ENCODE measurements at regions not wholly inside any gene's neighbourhood (a gene's known extent, or its start where the extent isn't known, plus 50 kb on each side); places are given as distances from the start of the nearest gene placed in this dataset.

GRCh38 chr6:4459032-4459431 lies 317.2 kb upstream of the CDYL start:
- no peaks in the 10 kb centered on the region for H3K9me3 ChIP-seq (ENCODE audit: control insufficient read depth, insufficient read depth, low read length)

DNA sequence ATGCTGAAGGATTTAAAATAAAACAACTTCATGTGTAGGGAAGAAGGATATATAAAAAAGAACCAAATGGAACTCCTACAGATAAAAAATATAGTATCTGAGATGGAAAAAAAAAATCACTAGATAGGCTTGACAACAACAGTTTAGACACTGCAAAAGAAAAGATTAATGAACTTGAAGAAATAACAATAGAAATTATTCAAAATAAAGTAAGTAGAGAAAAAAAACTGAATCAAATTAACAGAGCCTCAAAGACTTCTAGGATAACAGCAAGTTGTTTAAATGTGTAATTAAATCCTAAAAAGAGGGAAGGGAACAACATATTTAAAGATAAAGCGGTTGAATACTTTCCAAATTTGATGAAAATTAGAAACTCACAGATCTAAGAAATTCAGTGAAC lies 316.3 kb upstream of the ECI2 start:
- H3K36me3 ChIP-seq (ENCODE audit: control insufficient read depth, insufficient read depth, low read length): no peaks in the 10 kb centered on the region
- no peaks in the 10 kb centered on the region for H3K27me3 ChIP-seq (ENCODE audit: control insufficient read depth, insufficient read depth, low read length)
- H3K4me1 ChIP-seq (ENCODE audit: control insufficient read depth, insufficient read depth, low read length): no peaks in the 10 kb centered on the region
- H3K9me3 ChIP-seq (ENCODE audit: control insufficient read depth, insufficient read depth, low read length): peaks cover 6% of the 10 kb centered on the region; the same call in 1 of the 2 replicates
- H3K9ac ChIP-seq (ENCODE audit: low read depth, low read length): no peak overlapping the region
- no peak overlapping the region for H3K4me3 ChIP-seq (ENCODE audit: low read depth, low read length)
- H3K27ac ChIP-seq (ENCODE audit: low read depth, low read length): no peak overlapping the region

More at GRCh38 chr6:4459032-4459431, 317.2 kb upstream of the CDYL start:
- no peak overlapping the region for H3K27ac ChIP-seq (ENCODE audit: low read depth, low read length)
- H3K9ac ChIP-seq (ENCODE audit: low read depth, low read length): no peak overlapping the region
- H3K4me1 ChIP-seq (ENCODE audit: control insufficient read depth, insufficient read depth, low read length): peaks cover 3% of the 10 kb centered on the region; the same call in 1 of the 2 replicates
- H3K4me3 ChIP-seq (ENCODE audit: low read depth, low read length): no peak overlapping the region
- no peaks in the 10 kb centered on the region for H3K27me3 ChIP-seq (ENCODE audit: control insufficient read depth, insufficient read depth, low read length)
- H3K36me3 ChIP-seq (ENCODE audit: control insufficient read depth, insufficient read depth, low read length): no peaks in the 10 kb centered on the region

DNA sequence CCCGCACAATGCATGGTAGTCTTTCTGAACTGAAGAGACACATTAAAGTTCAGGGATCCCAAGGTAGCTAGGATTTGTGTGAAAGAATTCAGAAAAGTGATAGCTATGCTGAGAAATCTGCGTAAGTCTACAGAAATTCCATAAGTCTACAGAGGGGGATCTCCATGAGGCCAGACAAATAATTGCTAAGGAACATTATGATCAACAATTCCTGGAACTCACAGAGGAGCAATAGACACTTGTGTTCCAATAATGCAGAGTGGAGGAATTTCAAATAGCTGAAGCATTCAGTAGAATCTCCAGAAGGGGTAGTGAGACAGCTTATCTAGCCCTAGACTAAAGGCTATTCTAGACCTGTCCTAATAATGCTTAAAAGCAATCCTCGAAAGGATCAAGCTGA lies 315.7 kb upstream of the ECI2 start:
- Histone ChIP-seq H3K4me1 (ENCODE audit: control insufficient read depth, insufficient read depth, low read length) (no peaks in the 10 kb centered on the region), H3K27ac (ENCODE audit: low read depth, low read length) (no peak overlapping the region), H3K27me3 (ENCODE audit: control insufficient read depth, insufficient read depth, low read length) (no peaks in the 10 kb centered on the region), H3K9me3 (ENCODE audit: control insufficient read depth, insufficient read depth, low read length) (peaks cover 6% of the 10 kb centered on the region; the same call in 1 of the 2 replicates), H3K4me3 (ENCODE audit: low read depth, low read length) (no peak overlapping the region), H3K36me3 (ENCODE audit: control insufficient read depth, insufficient read depth, low read length) (no peaks in the 10 kb centered on the region), H3K9ac (ENCODE audit: low read depth, low read length) (no peak overlapping the region)

DNA sequence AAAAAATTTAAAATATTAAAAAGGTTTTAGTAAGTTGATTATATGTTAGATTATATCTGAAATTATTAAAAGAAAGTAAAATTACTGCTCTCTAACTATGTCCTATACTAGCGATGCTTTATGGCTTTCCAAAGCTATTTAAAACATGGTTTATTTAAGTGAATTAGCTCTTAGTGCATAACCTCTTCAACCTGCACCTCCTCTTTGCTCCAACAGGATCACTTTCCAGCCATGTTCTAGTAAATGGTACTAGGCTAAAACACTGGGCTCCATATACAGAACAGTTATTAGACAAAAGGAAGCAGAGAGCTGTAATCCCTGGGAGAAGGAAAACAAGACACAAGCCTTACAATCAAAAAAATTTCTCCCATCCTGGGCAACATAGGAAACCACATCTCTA lies 314.9 kb upstream of the ECI2 start:
- Histone ChIP-seq H3K27ac (ENCODE audit: low read depth, low read length) (no peak overlapping the region), H3K4me3 (ENCODE audit: low read depth, low read length) (no peak overlapping the region), H3K9me3 (ENCODE audit: control insufficient read depth, insufficient read depth, low read length) (peaks cover 6% of the 10 kb centered on the region; the same call in 1 of the 2 replicates), H3K36me3 (ENCODE audit: control insufficient read depth, insufficient read depth, low read length) (no peaks in the 10 kb centered on the region), H3K9ac (ENCODE audit: low read depth, low read length) (no peak overlapping the region), H3K4me1 (ENCODE audit: control insufficient read depth, insufficient read depth, low read length) (no peaks in the 10 kb centered on the region), H3K27me3 (ENCODE audit: control insufficient read depth, insufficient read depth, low read length) (no peaks in the 10 kb centered on the region)

- Histone ChIP-seq H3K9ac (ENCODE audit: low read depth, low read length) (no peak overlapping the region), H3K4me3 (ENCODE audit: low read depth, low read length) (no peak overlapping the region), H3K27ac (ENCODE audit: low read depth, low read length) (no peak overlapping the region), H3K36me3 (ENCODE audit: control insufficient read depth, insufficient read depth, low read length) (no peaks in the 10 kb centered on the region), H3K4me1 (ENCODE audit: control insufficient read depth, insufficient read depth, low read length) (no peaks in the 10 kb centered on the region), H3K9me3 (ENCODE audit: control insufficient read depth, insufficient read depth, low read length) (peaks cover 6% of the 10 kb centered on the region; the same call in 1 of the 2 replicates), H3K27me3 (ENCODE audit: control insufficient read depth, insufficient read depth, low read length) (no peaks in the 10 kb centered on the region)
Observed at GRCh38 chr6:4449409-4449808, 314.0 kb upstream of the ECI2 start.

DNA sequence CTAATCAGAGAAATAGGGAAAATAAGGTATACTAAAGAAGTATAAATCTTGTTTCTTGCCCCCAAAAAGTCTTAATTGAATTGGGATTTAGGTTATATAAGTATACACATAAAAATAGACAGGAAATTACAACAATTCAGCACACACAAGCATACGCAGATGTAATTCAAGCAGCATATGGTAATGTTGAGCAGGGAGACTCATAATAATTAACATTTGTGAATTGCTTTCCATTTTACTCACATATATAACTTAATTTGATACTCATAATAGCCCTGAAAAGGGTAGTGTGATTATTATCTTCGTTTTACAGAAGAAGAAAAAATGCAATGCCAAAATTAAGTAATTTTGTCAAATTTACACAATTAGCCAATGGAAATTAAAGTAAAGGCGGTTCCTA lies 313.5 kb upstream of the ECI2 start:
- Histone ChIP-seq H3K4me1 (ENCODE audit: control insufficient read depth, insufficient read depth, low read length) (no peaks in the 10 kb centered on the region), H3K27ac (ENCODE audit: low read depth, low read length) (no peak overlapping the region), H3K9me3 (ENCODE audit: control insufficient read depth, insufficient read depth, low read length) (peaks cover 6% of the 10 kb centered on the region; the same call in 1 of the 2 replicates), H3K9ac (ENCODE audit: low read depth, low read length) (no peak overlapping the region), H3K36me3 (ENCODE audit: control insufficient read depth, insufficient read depth, low read length) (no peaks in the 10 kb centered on the region), H3K27me3 (ENCODE audit: control insufficient read depth, insufficient read depth, low read length) (no peaks in the 10 kb centered on the region), H3K4me3 (ENCODE audit: low read depth, low read length) (no peak overlapping the region)

GRCh38 chr6:4447639-4448330 lies 312.4 kb upstream of the ECI2 start:
- H3K9me3 ChIP-seq (ENCODE audit: control insufficient read depth, insufficient read depth, low read length): peaks cover 6% of the 10 kb centered on the region; the same call in 1 of the 2 replicates
- no peak overlapping the region for H3K27ac ChIP-seq (ENCODE audit: low read depth, low read length)
- no peak overlapping the region for H3K4me3 ChIP-seq (ENCODE audit: low read depth, low read length)
- no peaks in the 10 kb centered on the region for H3K36me3 ChIP-seq (ENCODE audit: control insufficient read depth, insufficient read depth, low read length)
- H3K9ac ChIP-seq (ENCODE audit: low read depth, low read length): no peak overlapping the region
- no peaks in the 10 kb centered on the region for H3K27me3 ChIP-seq (ENCODE audit: control insufficient read depth, insufficient read depth, low read length)
- no peaks in the 10 kb centered on the region for H3K4me1 ChIP-seq (ENCODE audit: control insufficient read depth, insufficient read depth, low read length)

DNA sequence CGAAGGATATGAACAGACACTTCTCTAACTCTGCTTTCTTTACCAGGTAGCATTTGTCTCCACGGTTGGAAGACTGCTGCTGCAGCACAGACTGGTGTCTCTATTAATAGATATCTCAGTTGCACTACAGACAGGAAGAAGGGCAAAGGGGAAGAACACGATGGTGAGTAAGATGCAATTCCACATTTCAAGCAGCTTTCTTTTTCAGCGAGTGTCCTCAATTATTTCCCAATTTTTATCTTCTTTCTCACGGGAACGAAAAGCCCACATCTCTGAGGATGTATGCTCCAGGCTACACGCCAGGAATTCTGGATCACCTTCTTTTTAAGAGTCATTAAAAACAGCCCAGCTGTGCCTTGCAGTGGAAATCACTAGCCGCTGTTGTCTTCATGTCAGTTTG lies 311.6 kb upstream of the ECI2 start:
- no peak overlapping the region for H3K27ac ChIP-seq (ENCODE audit: low read depth, low read length)
- no peaks in the 10 kb centered on the region for H3K36me3 ChIP-seq (ENCODE audit: control insufficient read depth, insufficient read depth, low read length)
- no peak overlapping the region for H3K4me3 ChIP-seq (ENCODE audit: low read depth, low read length)
- no peak overlapping the region for H3K9ac ChIP-seq (ENCODE audit: low read depth, low read length)
- peaks cover 2% of the 10 kb centered on the region; the same call in 1 of the 2 replicates for H3K9me3 ChIP-seq (ENCODE audit: control insufficient read depth, insufficient read depth, low read length)
- H3K27me3 ChIP-seq (ENCODE audit: control insufficient read depth, insufficient read depth, low read length): no peaks in the 10 kb centered on the region
- H3K4me1 ChIP-seq (ENCODE audit: control insufficient read depth, insufficient read depth, low read length): no peaks in the 10 kb centered on the region

DNA sequence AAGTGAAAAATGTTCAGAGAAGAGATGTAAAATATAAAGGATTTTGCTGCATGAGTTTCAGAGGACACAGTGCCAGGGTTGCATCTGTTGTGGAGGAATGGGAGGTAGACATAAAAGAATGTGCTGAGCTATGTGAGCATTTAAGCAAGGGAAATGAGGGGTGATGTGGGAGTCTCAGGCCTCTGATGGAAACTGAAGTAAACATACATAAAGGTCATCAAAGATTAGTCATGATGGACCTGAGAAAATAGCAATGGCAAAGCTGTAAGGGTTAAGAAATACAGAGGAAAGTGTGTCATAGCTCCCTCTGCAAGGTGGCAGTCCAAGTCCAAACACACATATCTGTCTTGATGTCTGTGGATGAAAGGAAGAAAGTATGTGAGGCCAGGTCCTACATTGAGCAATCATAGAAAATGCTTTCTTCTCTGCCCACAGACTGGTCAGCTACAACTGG lies 306.6 kb upstream of the ECI2 start:
- Histone ChIP-seq H3K4me1 (ENCODE audit: control insufficient read depth, insufficient read depth, low read length) (no peaks in the 10 kb centered on the region), H3K4me3 (ENCODE audit: low read depth, low read length) (no peak overlapping the region), H3K27me3 (ENCODE audit: control insufficient read depth, insufficient read depth, low read length) (no peaks in the 10 kb centered on the region), H3K36me3 (ENCODE audit: control insufficient read depth, insufficient read depth, low read length) (no peaks in the 10 kb centered on the region), H3K9ac (ENCODE audit: low read depth, low read length) (no peak overlapping the region), H3K9me3 (ENCODE audit: control insufficient read depth, insufficient read depth, low read length) (no peaks in the 10 kb centered on the region), H3K27ac (ENCODE audit: low read depth, low read length) (no peak overlapping the region)

- no peak overlapping the region for H3K9ac ChIP-seq (ENCODE audit: low read depth, low read length)
- no peak overlapping the region for H3K27ac ChIP-seq (ENCODE audit: low read depth, low read length)
- H3K4me3 ChIP-seq (ENCODE audit: low read depth, low read length): no peak overlapping the region
- H3K27me3 ChIP-seq (ENCODE audit: control insufficient read depth, insufficient read depth, low read length): no peaks in the 10 kb centered on the region
- H3K4me1 ChIP-seq (ENCODE audit: control insufficient read depth, insufficient read depth, low read length): no peaks in the 10 kb centered on the region
- no peaks in the 10 kb centered on the region for H3K9me3 ChIP-seq (ENCODE audit: control insufficient read depth, insufficient read depth, low read length)
- no peaks in the 10 kb centered on the region for H3K36me3 ChIP-seq (ENCODE audit: control insufficient read depth, insufficient read depth, low read length)
Observed at GRCh38 chr6:4439159-4439558, 303.8 kb upstream of the ECI2 start.

- no peaks in the 10 kb centered on the region for H3K36me3 ChIP-seq (ENCODE audit: control insufficient read depth, insufficient read depth, low read length)
- H3K9me3 ChIP-seq (ENCODE audit: control insufficient read depth, insufficient read depth, low read length): no peaks in the 10 kb centered on the region
- no peaks in the 10 kb centered on the region for H3K4me1 ChIP-seq (ENCODE audit: control insufficient read depth, insufficient read depth, low read length)
- H3K27ac ChIP-seq (ENCODE audit: low read depth, low read length): no peak overlapping the region
- H3K4me3 ChIP-seq (ENCODE audit: low read depth, low read length): no peak overlapping the region
- H3K9ac ChIP-seq (ENCODE audit: low read depth, low read length): no peak overlapping the region
- H3K27me3 ChIP-seq (ENCODE audit: control insufficient read depth, insufficient read depth, low read length): no peaks in the 10 kb centered on the region
Observed at GRCh38 chr6:4437342-4437741, 302.0 kb upstream of the ECI2 start.
